GM23338 (cell line): ENCODE measurements at regions not wholly inside any gene's neighbourhood (a gene's known extent, or its start where the extent isn't known, plus 50 kb on each side); places are given as distances from the start of the nearest gene placed in this dataset.

Experiments used
- CREB1 ChIP-seq: fragments of 250-450 bp; sonication (Bioruptor Pico); IDR thresholded peaks from 2 replicates; pipeline ENCODE4 v1.5.0; 2020; ENCODE audit warnings: low read depth, mild to moderate bottlenecking, moderate library complexity
- CTCF ChIP-seq, 2 experiments: fragments of 200-600 bp in 1 of 2; sonication (generic) in 1 of 2; conservative IDR thresholded peaks; 2 replicates each; pipeline versions ENCODE4 v1.5.1 to v1.6.1; 2016 to 2017; ENCODE audit warnings: antibody characterized with exemption in 2 of 2, low read depth in 2 of 2, mild to moderate bottlenecking in 2 of 2, moderate library complexity in 1 of 2
- EZH2 ChIP-seq: fragments of 200-600 bp; sonication (generic); IDR thresholded peaks from one replicate; pipeline ENCODE4 v1.8.0; 2017; ENCODE audit warnings: antibody characterized with exemption, mild to moderate bottlenecking, low read depth; ENCODE audit not compliant: unreplicated experiment
- EZH2phosphoT487 ChIP-seq: fragments of 200-600 bp; sonication (generic); IDR thresholded peaks from one replicate; pipeline ENCODE4 v1.8.1; 2018; ENCODE audit warnings: antibody characterized with exemption; ENCODE audit not compliant: unreplicated experiment
- JUNB ChIP-seq: IDR thresholded peaks from one replicate; pipeline ENCODE4 v1.6.1; 2016; ENCODE audit warnings: antibody characterized with exemption; ENCODE audit not compliant: unreplicated experiment
- POLR2AphosphoS5 ChIP-seq: IDR thresholded peaks from 2 replicates; pipeline ENCODE4 v1.6.1; 2016; ENCODE audit warnings: antibody characterized with exemption, low read depth
- REST ChIP-seq: IDR thresholded peaks from one replicate; pipeline ENCODE4 v1.6.1; 2018; ENCODE audit warnings: antibody characterized with exemption; ENCODE audit not compliant: unreplicated experiment
- ZNF331 ChIP-seq: fragments of 250-450 bp; sonication (Bioruptor Pico); IDR thresholded peaks from 2 replicates; pipeline ENCODE4 v1.5.0; 2020; ENCODE audit warnings: low read depth, mild to moderate bottlenecking, moderate library complexity
- TF ChIP-seq, protein P1 (sequence below): IDR thresholded peaks from 2 replicates; pipeline ENCODE4 v1.6.1; 2016; ENCODE audit warnings: antibody characterized with exemption
- TF ChIP-seq, protein P2 (sequence below): fragments of 250-450 bp; sonication (Bioruptor Pico); IDR thresholded peaks from 2 replicates; pipeline ENCODE4 v1.5.0; 2020; ENCODE audit warnings: mild to moderate bottlenecking, moderate library complexity

DNA sequence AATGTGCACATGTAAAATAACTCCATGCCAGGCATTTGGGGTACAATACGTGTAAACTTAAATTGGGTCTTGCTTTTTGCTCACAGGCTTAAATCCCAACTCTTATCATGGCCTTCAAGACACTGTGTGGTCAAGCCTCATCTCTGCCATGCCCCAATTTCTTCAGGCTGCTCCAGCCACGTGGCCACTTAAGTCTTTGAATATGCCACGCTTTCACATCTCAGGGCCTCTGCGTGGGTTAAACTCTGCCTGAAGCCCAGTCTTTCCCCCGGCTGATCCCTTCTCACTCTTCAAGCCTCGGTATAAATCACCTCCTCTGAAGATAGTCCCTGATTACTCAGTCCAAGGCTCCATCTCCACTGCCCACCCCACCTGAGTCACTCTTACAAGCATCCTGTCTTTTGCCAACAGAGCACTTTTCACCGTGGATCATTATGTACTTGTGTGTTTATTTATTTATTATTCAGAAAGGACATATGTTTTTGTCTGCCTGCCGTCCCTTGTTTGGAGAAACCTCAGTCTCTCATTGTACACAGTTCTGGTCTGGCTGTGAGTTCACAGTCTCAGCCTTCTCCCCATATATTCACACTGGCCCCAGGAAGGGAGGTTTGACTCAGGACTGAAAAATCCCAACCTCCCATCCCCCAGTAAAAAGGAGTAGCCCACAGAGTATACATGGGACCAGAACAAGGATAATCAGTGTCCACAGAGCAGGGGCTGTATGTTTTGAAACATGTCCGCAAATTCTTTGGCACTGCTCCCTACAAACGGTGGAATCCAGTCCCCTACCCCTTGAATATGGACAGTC is 344.7 kb downstream of the MN1 start:
- TF ChIP-seq EZH2 (no peak), CTCF (conservative IDR thresholded peaks at IDR 0.05; ENCODE audit: low read depth in 2 of 2) (no peak), JUNB (no peak), ZNF331 (CRISPR knock-in tag) (no peak), REST (no peak), POLR2AphosphoS5 (no peak), CREB1 (CRISPR knock-in tag) (no peak), EZH2phosphoT487 (no peak)
- TF ChIP-seq, protein P1, sequence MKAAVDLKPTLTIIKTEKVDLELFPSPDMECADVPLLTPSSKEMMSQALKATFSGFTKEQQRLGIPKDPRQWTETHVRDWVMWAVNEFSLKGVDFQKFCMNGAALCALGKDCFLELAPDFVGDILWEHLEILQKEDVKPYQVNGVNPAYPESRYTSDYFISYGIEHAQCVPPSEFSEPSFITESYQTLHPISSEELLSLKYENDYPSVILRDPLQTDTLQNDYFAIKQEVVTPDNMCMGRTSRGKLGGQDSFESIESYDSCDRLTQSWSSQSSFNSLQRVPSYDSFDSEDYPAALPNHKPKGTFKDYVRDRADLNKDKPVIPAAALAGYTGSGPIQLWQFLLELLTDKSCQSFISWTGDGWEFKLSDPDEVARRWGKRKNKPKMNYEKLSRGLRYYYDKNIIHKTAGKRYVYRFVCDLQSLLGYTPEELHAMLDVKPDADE = no peak
- TF ChIP-seq, protein P2, sequence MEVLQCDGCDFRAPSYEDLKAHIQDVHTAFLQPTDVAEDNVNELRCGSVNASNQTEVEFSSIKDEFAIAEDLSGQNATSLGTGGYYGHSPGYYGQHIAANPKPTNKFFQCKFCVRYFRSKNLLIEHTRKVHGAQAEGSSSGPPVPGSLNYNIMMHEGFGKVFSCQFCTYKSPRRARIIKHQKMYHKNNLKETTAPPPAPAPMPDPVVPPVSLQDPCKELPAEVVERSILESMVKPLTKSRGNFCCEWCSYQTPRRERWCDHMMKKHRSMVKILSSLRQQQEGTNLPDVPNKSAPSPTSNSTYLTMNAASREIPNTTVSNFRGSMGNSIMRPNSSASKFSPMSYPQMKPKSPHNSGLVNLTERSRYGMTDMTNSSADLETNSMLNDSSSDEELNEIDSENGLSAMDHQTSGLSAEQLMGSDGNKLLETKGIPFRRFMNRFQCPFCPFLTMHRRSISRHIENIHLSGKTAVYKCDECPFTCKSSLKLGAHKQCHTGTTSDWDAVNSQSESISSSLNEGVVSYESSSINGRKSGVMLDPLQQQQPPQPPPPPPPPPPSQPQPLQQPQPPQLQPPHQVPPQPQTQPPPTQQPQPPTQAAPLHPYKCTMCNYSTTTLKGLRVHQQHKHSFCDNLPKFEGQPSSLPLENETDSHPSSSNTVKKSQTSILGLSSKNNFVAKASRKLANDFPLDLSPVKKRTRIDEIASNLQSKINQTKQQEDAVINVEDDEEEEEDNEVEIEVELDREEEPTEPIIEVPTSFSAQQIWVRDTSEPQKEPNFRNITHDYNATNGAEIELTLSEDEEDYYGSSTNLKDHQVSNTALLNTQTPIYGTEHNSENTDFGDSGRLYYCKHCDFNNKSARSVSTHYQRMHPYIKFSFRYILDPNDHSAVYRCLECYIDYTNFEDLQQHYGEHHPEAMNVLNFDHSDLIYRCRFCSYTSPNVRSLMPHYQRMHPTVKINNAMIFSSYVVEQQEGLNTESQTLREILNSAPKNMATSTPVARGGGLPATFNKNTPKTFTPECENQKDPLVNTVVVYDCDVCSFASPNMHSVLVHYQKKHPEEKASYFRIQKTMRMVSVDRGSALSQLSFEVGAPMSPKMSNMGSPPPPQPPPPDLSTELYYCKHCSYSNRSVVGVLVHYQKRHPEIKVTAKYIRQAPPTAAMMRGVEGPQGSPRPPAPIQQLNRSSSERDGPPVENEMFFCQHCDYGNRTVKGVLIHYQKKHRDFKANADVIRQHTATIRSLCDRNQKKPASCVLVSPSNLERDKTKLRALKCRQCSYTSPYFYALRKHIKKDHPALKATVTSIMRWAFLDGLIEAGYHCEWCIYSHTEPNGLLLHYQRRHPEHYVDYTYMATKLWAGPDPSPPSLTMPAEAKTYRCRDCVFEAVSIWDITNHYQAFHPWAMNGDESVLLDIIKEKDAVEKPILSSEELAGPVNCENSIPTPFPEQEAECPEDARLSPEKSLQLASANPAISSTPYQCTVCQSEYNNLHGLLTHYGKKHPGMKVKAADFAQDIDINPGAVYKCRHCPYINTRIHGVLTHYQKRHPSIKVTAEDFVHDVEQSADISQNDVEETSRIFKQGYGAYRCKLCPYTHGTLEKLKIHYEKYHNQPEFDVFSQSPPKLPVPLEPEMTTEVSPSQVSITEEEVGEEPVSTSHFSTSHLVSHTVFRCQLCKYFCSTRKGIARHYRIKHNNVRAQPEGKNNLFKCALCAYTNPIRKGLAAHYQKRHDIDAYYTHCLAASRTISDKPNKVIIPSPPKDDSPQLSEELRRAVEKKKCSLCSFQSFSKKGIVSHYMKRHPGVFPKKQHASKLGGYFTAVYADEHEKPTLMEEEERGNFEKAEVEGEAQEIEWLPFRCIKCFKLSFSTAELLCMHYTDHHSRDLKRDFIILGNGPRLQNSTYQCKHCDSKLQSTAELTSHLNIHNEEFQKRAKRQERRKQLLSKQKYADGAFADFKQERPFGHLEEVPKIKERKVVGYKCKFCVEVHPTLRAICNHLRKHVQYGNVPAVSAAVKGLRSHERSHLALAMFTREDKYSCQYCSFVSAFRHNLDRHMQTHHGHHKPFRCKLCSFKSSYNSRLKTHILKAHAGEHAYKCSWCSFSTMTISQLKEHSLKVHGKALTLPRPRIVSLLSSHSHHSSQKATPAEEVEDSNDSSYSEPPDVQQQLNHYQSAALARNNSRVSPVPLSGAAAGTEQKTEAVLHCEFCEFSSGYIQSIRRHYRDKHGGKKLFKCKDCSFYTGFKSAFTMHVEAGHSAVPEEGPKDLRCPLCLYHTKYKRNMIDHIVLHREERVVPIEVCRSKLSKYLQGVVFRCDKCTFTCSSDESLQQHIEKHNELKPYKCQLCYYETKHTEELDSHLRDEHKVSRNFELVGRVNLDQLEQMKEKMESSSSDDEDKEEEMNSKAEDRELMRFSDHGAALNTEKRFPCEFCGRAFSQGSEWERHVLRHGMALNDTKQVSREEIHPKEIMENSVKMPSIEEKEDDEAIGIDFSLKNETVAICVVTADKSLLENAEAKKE (CRISPR knock-in tag) = no peak
